Activated T-cell treated with anti-CD3 and anti-CD28 coated beads for 48 hours (primary cell): ENCODE measurements at regions not wholly inside any gene's neighbourhood (a gene's known extent, or its start where the extent isn't known, plus 50 kb on each side); places are given as distances from the start of the nearest gene placed in this dataset.

Source experiments
- DNase-seq: peaks from one replicate; pipeline ENCODE4 v3.0.0-alpha.2; 2020; ENCODE audit warnings: low read depth

DNA sequence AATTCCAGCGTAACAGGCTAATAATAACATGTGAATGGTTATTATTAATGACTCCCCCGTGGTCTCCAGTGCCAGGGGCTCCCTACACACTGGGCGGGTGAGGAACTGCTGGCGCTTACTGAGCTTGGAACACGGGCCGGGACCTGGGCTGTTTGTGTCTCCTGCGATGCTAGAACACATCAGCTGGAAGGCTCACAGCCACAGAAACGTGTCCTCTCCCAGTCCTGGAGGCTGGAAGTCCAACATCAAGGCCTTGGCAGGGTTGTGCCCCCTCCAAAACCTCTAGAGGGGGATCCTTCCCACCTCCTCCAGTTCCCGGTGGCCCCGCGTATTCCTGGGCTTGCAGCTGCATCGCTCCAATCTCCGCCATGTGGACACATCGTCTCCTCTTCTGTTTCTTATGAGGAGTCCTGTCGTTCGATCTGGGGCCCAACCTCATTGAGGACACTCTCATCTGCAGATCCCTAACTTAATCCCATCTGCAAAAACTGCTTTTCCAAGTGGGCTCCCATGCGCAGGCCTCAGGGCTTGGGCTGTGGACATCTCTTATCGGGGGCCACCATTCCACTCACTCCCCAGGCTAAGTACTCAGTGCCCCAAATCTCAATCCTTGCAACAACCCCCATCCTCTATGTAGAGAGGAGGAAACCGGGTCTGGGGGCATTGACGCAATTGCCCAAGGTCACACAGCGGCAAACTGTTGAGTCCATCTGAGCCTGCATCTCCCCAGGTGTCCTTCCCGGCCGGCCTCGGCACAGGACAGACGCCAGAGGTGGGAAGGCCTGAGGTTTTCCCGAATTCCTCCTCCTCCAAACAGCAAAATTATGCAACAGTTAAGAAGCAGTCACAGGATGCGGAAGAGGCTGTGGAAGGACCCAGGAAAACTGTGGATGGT lies 193.9 kb downstream of the IRF8 start:
- no peak for DNase-seq

DNA sequence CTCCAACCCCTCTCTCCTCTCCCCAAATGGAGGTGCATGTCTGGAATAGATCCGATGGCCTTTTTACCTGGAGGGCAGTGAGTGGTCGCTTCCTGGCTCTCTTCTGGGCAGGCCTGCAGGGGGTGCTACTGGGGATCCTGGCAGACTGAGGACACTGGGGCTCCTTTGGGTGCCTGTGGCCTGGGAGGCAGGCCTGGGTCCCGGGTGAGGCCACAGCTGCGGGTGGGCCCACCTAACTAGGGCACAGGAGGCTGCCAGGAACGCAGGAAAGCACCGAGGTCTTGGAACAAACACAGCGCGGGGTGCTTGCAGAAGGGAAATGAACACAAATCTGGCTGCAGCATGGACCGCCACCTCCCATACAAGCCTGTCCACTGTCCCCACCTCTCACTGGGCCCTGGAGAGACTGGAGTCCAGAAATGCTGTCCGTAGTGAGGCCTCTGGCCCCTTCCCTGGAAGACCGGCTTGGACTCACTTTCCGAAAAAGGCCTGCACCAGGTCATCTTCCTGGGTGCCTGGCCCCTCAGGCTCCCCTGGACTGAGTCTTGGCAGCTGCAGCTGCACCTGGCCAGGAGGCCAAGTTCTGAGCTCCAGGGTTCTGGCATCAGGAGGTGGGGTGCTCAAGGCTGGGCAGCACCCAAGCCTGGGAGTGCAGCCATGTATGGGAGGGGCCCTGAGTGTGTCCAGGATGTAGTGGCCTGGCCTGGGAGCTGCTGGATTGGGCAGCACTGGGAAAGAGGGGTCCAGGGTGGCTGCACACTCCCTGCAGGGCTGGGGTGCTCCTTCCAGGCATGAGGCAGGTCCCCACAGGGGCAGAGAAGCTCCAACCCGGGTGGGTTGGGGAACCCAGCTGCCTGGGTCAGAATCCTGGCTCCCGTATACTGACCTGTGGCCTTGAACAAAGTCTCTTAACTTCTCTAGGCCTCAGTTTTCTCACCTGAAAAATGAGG lies 195.1 kb downstream of the IRF8 start:
- no peak for DNase-seq

DNA sequence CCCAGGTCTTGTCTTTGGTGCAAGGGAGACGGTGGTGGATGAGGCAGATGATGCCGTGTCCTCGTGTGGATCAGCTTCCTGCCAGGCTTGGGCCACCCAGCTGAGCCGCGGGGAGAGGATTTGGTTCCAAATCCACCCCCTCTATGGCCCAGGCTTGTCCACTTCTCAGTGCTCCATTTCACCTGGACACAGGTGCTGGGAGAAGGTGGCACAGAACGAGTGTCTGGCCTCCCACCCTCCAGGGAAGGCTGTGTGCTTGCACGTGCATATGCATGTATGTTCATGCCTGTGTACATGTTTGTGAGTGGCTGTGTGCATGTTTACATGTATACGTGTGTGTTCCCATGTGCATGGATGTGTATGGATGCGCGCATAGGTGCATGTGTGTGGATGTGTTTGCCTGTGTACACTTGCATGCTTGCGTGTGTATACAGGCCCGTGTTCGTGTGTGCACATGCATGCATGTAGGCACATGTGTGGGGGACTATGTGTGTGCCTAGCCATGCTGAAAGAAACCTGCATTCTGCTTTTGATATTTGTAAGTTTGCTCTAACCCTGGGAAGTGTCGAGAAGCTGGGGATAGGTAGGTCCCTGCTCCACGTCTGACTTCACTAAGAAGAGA lies 196.3 kb downstream of the IRF8 start:
- no peak for DNase-seq

DNA sequence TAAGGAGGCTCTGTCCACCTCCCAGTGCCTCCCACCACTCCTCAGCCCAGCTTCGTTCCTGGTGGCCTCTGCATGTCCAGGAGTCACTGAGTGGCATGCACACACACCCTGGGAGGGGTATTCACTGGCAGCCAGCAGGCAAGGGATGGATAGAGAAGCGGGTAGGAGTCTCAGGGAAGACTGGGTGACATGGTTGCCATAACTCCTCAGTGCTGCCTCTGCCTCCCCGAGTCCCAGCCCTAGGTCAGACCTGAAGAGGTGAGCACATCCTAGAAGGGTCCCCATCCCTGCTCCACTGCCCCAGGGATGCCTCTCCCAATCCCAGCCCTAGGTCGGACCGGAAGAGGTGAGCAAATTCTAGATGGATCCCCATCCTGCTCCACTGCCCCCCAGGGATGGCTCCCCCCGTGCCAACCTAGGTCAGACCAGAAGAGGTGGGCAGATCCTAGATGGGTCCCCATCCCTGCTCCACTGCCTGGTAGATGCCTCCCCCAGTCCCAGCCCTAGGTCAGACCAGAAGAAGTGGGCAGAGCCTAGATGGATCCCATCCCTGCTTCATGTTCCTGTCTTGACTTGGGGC lies 197.0 kb downstream of the IRF8 start:
- no peak for DNase-seq

DNA sequence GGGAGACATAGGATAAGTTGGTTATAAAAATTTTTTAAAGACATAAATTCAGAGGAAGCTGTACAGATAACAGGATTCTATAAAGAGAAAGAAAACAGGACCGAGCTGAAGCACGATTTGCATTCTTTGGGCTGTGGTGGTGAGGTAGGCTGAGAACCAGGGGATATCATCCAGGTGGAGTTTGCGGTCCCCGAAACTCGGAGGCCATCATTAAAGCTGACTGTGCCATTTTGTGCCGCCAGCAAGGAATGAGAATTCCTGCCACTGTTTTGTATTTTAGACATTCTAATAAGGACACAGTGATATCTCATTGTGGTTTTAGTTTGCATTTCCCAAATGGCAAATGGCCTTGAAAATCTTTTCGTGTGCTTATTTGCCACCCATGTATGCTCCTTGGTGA lies 197.9 kb downstream of the IRF8 start:
- DNase-seq = no peak

DNA sequence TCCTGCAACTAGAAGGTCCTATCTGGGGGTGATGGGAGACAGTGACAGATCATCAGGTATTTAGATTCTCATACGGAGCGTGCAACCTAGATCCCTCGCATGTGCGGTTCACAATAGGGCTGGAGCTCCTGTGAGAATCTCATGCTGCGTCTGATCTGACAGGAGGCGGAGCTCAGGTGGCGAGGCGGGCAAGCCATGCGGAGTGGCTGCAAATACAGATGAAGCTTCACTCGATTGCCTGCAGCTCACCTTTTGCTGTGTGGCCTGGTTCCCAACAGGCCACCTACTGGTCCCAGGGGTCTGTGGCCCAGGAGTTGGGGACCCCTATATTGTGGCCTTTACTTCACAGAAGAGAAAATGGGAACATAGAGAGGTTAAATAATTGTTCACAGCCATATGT lies 200.4 kb downstream of the IRF8 start:
- DNase-seq = no peak

DNA sequence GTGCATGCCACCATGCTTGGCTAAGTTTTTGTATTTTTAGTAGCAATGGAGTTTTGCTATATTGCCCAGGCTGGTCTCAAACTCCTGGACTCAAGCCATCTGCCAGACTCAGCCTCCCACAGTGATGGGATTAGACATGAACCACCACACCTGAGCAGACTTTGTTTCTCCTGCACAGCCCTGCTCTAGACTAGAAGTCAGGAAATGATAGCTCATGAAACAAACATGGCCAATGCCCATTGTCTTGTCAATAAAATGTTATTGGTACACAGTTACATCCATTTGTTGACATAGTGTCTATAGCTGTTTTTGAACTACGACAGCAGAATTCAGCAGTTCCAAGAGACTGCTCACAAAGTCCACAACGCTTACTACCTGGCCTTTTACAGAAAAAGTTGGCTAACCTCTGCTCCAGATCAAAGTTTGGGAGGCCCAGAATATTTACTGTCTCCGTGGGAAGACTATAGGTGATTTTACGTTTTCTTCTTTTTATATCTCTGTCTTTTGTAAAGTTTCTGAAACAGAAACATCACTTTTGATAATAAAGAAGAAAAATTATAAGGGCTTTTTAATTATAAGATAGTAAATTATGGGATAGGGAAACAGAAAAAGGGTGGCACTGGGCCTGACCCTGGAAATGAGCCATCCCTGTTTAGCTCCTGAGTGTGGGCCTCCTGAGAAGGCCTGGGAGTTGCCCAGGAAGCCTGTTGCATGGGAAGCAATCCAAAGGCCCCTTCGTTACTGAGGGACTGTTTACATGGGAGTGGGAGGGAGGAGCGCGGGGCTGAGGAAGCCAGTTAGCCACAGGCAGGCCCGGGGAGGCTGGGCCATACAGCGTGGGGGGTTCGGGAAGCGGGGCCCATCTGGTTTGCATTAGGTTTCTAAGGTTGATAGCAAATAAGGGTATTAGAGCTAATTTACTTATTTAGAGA lies 201.5 kb downstream of the IRF8 start:
- DNase-seq = no peak

DNA sequence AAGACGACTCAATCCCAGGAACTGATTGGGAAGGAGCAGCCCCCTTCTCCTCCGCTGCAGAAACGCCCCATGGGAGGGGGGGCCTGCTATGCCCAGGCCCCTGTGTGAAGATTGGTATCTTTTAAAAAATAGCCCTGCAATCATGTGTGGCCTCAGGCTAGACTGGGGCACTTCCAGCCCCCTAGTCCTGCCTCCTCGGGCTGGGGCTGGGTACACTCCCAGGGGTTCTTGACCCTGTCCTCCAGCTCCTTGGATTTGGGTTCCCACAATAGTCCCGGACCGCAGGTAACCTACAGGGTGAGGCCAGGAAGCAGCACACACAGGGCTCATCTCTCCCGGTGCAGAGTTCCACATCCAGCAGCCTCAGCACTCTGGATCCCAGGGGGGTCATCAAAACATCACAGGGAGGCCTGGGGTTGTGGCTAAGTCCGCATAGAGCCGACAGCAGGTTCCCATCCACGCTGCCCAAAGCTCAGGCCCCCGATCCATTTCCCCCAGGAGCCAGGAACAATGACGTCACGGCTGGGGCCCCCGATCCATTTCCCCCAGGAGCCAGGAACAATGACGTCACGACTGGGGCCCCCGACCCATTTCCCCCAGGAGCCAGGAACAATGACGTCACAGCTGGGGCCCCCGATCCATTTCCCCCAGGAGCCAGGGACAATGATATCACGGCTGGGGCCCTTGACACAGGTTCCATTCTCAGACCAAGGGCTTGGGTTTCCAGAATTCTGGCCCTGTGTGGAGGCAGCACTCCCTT lies 202.4 kb downstream of the IRF8 start:
- no peak for DNase-seq

DNA sequence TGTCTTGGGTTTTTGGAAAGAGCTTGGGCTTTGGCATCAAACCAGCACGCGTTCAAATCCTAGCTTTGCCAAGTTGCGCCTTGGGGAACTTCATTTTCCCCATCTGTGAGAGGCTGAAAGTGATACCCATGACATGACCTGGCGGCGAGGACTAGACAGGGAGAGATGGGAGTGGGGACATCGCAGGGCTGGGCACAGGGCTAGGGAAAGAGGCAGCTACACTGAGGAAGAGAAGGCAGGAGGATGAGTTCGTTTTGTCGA lies 202.9 kb downstream of the IRF8 start:
- DNase-seq = no peak

DNA sequence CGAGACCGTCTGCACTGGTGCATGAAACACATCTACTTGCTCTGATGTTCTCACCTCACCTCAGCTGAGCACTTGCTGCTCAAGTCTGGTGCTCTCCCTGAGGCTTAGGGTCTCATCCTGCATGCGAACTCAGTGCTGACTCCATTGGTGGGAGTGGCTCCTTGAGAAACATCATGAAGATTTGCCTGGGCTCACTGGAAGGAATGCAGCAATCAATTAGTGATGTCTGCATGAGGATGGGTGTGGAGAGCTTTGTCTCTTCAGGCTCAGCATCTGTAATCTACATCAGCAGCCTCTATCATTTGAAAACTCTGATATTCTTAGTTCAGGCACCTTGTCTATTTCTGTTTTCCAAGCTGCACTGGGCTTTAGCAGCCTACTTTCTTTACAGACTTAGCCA lies 204.4 kb downstream of the IRF8 start:
- no peak for DNase-seq

DNA sequence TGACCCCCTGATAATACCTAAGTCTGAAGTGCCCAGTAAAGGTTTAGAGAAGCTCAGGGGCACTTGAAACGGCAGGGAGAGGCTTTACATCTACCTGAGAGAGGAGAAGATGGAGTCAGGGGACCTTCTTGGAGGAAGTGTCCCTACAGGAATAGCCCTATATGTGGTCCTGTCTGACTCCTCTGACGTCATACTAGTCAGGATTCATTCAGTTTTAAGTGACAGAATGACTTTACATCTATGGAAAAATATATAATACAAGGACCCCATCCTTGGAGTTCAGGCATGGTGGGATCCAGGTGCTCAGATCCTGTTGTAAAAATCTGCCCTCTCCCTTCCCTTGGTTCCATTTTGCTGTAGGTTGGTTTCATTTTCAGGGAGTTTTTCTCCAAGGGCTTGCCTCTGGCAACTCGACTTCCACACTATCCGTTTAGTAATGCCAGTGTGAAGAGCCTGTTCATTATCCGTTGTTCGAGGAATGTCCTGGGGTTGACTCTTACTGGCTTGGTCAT lies 205.6 kb downstream of the IRF8 start:
- DNase-seq = no peak

DNA sequence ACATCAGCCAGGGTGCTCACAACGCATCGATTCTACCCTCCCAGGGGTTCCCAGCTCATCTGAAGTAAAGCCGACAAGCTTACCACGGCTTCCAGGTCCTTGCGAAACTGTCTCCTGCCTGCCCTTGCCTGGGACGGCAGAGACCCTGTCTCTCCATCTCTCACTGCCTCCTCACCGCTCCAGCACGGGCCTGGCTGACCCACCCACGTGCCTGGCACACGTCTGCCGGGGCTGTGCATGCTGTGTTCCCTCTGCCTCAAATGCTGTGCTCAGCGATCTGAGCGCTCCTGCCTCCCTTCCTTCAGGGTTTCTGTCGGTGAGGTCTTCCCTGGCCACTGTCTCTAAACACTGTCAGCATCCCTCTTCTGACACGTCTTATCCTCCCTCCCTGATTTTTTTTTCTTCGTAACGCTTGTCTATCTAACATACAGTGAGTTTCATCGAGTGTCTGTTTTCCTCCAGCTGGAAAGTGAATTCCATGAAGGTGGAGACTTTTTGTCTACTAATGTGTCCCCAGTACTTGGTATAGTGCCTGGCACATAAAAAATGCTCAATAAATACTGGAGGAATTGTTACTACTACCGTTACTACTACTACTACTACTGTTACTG lies 208.4 kb downstream of the IRF8 start:
- no peak for DNase-seq

DNA sequence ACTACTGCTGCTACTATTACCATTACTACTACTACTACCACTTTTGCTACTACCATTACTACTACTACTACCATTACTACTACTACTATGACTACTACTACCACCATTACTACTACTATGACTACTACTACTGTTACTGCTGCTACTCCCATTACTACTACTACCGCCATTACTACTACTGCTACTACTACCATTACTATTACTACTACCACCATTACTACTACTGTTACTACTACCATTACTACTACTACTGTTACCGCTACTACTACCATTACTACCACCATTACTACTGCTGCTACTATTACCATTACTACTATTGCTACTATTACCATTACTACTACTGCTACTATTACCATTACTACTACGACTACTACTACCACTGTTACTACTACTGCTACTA lies 209.1 kb downstream of the IRF8 start:
- no peak for DNase-seq

DNA sequence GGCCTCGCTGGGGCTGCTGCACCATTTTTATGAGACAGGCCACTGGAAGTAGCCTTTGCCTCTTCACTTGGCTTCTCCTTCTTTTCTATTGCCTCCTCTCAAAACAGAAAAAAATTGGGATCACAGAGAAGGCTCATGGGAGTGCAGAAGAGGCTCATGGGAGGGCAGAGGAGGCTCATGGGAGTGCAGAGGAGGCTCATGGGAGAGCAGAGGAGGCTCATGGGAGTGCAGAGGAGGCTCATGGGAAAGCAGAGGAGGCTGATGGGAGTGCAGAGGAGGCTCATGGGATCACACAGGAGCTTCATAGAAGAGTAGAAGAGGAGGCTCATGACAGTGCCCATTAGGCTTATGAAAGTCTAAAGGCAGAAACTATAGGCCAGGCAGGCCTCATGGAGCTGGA lies 211.2 kb downstream of the IRF8 start:
- no peak for DNase-seq

DNA sequence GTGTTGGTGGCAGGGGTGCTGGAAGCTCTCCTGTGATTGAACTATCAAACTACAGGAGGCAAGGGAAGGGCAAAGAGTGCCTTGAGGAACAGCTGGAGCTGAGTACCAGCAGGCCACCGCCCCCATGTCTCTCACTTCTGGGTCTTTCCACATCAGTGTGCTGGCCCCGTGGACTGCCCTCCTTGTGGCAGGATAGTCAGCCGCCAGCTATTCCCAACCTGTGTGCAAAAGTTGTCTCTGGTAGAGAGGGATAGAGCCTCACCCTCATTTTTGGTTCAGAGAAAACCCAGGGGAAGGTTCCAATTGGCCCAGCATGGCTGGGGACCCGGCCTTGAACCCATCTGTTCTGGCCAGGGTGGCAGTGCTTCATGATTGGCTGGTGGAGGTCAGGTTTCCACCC lies 211.8 kb downstream of the IRF8 start:
- no peak for DNase-seq

DNA sequence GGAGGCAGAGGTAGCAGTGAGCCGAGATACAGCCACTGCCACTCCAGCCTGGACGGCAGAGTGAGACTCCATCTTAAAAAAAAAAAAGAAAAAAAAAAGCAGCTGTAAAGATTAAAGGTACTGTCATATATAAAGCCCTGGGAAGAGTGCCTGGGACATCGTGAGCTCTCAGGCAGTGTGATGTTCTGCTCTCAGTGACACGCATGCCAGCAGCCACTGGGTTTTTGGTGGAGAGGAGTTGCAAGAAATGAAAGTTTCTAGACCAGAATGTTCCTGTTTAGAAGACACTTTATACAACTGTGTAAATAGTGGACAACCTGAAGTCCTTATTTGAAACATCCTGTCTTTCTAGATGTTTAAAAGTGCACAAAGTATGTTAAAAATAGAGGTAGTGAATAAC lies 213.2 kb downstream of the IRF8 start:
- no peak for DNase-seq

DNA sequence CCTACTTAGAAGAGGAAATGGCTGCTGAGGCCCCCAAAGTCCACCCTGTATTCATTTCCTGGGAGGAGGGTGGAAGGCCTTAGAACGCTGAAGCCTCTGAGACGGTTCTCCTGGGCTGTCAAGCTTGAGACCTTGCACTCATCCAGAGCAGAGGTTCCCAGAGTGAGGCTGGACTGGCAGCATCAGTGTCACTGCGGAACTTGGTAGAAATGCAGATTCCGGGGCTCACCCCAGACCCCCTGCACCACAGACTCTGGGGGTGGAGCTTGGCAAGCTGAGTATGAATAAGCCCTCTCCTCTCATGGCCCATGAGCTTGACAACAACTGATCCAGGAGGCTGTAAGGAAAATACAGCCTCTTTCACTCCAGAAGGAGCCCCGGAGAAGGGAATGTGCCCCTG lies 218.3 kb downstream of the IRF8 start:
- DNase-seq = no peak

DNA sequence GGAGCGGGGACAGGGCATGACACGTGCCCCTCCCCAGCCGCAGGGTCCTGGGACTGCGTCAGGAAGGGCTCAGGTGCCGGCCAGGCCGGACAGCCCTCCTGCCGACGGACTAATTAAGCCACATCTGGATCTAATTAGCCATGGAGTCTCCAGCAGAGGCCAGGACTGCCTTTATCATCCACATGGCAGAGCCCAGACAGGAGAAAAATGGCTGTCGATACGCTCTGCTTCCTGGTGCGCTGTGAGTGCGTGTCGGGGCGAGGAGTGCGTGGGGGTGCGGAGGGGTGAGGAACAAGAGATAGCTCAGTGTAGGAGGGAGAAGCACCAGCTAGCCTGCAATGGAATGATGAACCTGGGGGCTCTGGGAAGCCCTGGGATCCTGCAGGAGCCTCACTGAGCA lies 218.8 kb downstream of the IRF8 start:
- DNase-seq = no peak

DNA sequence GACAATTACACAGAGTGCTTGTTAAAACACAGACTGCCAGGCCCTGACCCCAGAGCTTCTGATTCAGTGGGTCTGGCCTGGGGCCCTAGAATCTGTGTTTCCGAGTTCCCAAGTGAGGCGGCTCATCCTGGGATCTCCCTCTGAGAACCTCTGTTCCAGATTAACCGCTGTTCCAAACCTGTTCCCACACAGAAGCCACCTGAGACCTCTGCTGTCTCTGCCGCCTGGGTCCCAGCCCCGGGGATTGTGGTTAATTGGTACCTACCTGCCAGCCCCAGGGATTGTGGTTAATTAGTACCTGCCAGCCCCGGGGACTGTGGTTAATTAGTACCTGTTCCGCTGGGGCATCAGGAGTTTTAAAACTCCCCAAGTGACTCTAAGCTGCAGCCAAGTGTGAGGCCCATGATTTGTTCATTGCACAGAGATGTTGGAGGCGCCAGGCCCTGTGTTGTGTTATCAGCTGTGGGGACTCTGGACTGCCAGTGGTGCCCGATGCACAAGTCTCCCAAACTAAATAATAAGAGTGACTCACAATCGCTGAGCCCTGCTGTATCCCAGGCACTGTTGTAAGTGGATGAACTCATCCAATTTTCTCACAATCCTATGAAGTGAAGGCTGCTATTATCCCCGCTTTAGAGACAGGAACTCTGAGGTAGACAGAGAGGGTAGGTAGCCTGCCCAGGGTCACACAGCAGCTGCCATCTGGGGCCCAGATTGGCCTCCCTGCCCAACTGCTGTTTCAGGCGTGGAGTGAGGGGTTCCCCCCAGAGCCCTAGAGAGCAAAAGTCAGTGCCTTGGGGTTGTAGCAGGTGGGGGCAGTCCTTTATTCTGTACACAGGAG lies 219.7 kb downstream of the IRF8 start:
- no peak for DNase-seq
